Prostate gland (tissue), 2 donors: ENCODE measurements at regions not wholly inside any gene's neighbourhood (a gene's known extent, or its start where the extent isn't known, plus 50 kb on each side); places are given as distances from the start of the nearest gene placed in this dataset.

ENCODE experiments used
- DNase-seq: peaks from one replicate; pipeline ENCODE4 v3.0.0-alpha.2; 2019; ENCODE audit warnings: low spot score
- H3K27ac ChIP-seq, 2 donors: fragments of 200-600 bp; sonication (generic); 2 replicates each; pipeline ENCODE4 v1.5.1; 2017 to 2019
- H3K27me3 ChIP-seq: fragments of 200-600 bp; sonication (generic); replicated peaks from 2 replicates; pipeline ENCODE4 v1.5.1; 2019; ENCODE audit not compliant: insufficient read depth
- H3K36me3 ChIP-seq, 2 donors: fragments of 200-600 bp; sonication (generic); 1 replicate in 1 of 2; 2 replicates in 1 of 2; pipeline versions ENCODE4 v1.5.1 to v1.8.1; 2017 to 2019
- H3K4me1 ChIP-seq: fragments of 200-600 bp; sonication (generic); replicated peaks from 2 replicates; pipeline ENCODE4 v1.5.1; 2019
- H3K4me3 ChIP-seq, 2 donors: fragments of 200-600 bp; sonication (generic); 2 replicates each; pipeline ENCODE4 v1.5.1; 2017 to 2019
- H3K9me3 ChIP-seq: fragments of 200-600 bp; sonication (generic); 2 replicates; pipeline ENCODE4 v1.5.1; 2017
- CTCF ChIP-seq, 4 experiments: fragments of 200-600 bp in 2 of 4; fragments of 450-650 bp in 2 of 4; sonication (generic) in 2 of 4; IDR thresholded peaks; 1 replicate in 3 of 4; 2 replicates in 1 of 4; pipeline ENCODE4 v1.5.1; 2016 to 2019; ENCODE audit warnings: antibody characterized with exemption in 4 of 4, mild to moderate bottlenecking in 2 of 4, moderate library complexity in 2 of 4
- POLR2A ChIP-seq: fragments of 450-650 bp; IDR thresholded peaks from one replicate; pipeline ENCODE4 v1.6.1; 2016; ENCODE audit warnings: antibody characterized with exemption, mild to moderate bottlenecking
- POLR2AphosphoS5 ChIP-seq: sonication (generic); formaldehyde crosslinking; IDR thresholded peaks from one replicate; pipeline ENCODE4 v1.6.1; 2017; ENCODE audit warnings: antibody characterized with exemption
- WGBS: methylation state at CpG from one replicate; pipeline ENCODE4 v1.1.5; 2018; 5-methylcytosine and 5-hydroxymethylcytosine counted together
- intact Hi-C: fragments of 100-400 bp; cut with DNase I; formaldehyde crosslinking; loops from one replicate; pipeline ENCODE4 v1.14.2; 2022

GRCh38 chr12:84807249-84807648 is 105.3 kb downstream of the SLC6A15 start:
- TF ChIP-seq CTCF (IDR thresholded peaks at IDR 0.05) = no peak
- TF ChIP-seq POLR2A = no peak
- TF ChIP-seq POLR2AphosphoS5 = no peak
- Histone ChIP-seq H3K9me3 (no peaks in the 10 kb centered on the region), H3K4me1 (no peaks in the 10 kb centered on the region), H3K27ac (no peak overlapping the region), H3K36me3 (no peaks in the 10 kb centered on the region), H3K27me3 (no peaks in the 10 kb centered on the region), H3K4me3 (no peak overlapping the region)
- intact Hi-C loops = no loop called here
- DNase-seq = no peak

- TF ChIP-seq POLR2A = no peak
- TF ChIP-seq CTCF (IDR thresholded peaks at IDR 0.05) = no peak
- TF ChIP-seq POLR2AphosphoS5 = no peak
- Histone ChIP-seq H3K36me3 (no peaks in the 10 kb centered on the region), H3K4me1 (no peaks in the 10 kb centered on the region), H3K9me3 (no peaks in the 10 kb centered on the region), H3K4me3 (no peak overlapping the region), H3K27ac (no peak overlapping the region), H3K27me3 (no peaks in the 10 kb centered on the region)
- 55% methylated on average over 2 of the region's 2 CpGs for WGBS
- intact Hi-C loops = no loop called here
- DNase-seq = no peak
Measured at GRCh38 chr12:84805474-84805858, 107.1 kb downstream of the SLC6A15 start.

- no peaks in the 10 kb centered on the region for H3K27me3 ChIP-seq
- no peaks in the 10 kb centered on the region for H3K4me1 ChIP-seq
- no peak overlapping the region for H3K4me3 ChIP-seq
- H3K9me3 ChIP-seq = no peaks in the 10 kb centered on the region
- H3K27ac ChIP-seq = no peak overlapping the region
- WGBS = 71% methylated on average over 6 of the region's 6 CpGs
- no peaks in the 10 kb centered on the region for H3K36me3 ChIP-seq
- DNase-seq = no peak
- intact Hi-C loops = no loop called here
- TF ChIP-seq CTCF (IDR thresholded peaks at IDR 0.05) = no peak
- TF ChIP-seq POLR2A = no peak
- no peak for TF ChIP-seq POLR2AphosphoS5
Measured at GRCh38 chr12:84804691-84805473, 107.7 kb downstream of the SLC6A15 start.

GRCh38 chr12:84803661-84804060 is 108.9 kb downstream of the SLC6A15 start:
- TF ChIP-seq CTCF (IDR thresholded peaks at IDR 0.05) (no peak), POLR2A (no peak), POLR2AphosphoS5 (no peak)
- intact Hi-C loops = no loop called here
- no peak overlapping the region for H3K4me3 ChIP-seq
- 68% methylated on average over 1 of the region's 1 CpG for WGBS
- DNase-seq = no peak
- no peaks in the 10 kb centered on the region for H3K27me3 ChIP-seq
- H3K36me3 ChIP-seq = no peaks in the 10 kb centered on the region
- H3K9me3 ChIP-seq = no peaks in the 10 kb centered on the region
- no peak overlapping the region for H3K27ac ChIP-seq
- no peaks in the 10 kb centered on the region for H3K4me1 ChIP-seq

GRCh38 chr12:84802161-84802560 is 110.4 kb downstream of the SLC6A15 start:
- H3K27me3 ChIP-seq = no peaks in the 10 kb centered on the region
- H3K4me3 ChIP-seq = no peak overlapping the region
- no peaks in the 10 kb centered on the region for H3K36me3 ChIP-seq
- no peaks in the 10 kb centered on the region for H3K9me3 ChIP-seq
- no peak for DNase-seq
- intact Hi-C loops = no loop called here
- TF ChIP-seq POLR2A = no peak
- TF ChIP-seq CTCF (IDR thresholded peaks at IDR 0.05) = no peak
- no peak for TF ChIP-seq POLR2AphosphoS5
- H3K4me1 ChIP-seq = no peaks in the 10 kb centered on the region
- H3K27ac ChIP-seq = no peak overlapping the region
